ENCODE measurements at regions not wholly inside any gene's neighbourhood (a gene's known extent, or its start where the extent isn't known, plus 50 kb on each side); places are given as distances from the start of the nearest gene placed in this dataset.

GRCh38 chr13:69579351-69579750, 528.3 kb upstream of the ATXN8OS start:
- TF ChIP-seq POLR2A (IDR thresholded peaks at IDR 0.05), result no peak
- no peak for TF ChIP-seq CTCF (IDR thresholded peaks at IDR 0.05)

Measured in heart left ventricle (tissue), 13 donors.